GM21723 (cell line): ENCODE measurements at regions not wholly inside any gene's neighbourhood (a gene's known extent, or its start where the extent isn't known, plus 50 kb on each side); places are given as distances from the start of the nearest gene placed in this dataset.

ENCODE experiments used
- ATAC-seq: cut with Tn5 transposase; IDR thresholded peaks from one replicate; pipeline ENCODE4 v1.9.1; 2021; ENCODE audit warnings: mild to moderate bottlenecking, moderate library complexity; ENCODE audit not compliant: unreplicated experiment

DNA sequence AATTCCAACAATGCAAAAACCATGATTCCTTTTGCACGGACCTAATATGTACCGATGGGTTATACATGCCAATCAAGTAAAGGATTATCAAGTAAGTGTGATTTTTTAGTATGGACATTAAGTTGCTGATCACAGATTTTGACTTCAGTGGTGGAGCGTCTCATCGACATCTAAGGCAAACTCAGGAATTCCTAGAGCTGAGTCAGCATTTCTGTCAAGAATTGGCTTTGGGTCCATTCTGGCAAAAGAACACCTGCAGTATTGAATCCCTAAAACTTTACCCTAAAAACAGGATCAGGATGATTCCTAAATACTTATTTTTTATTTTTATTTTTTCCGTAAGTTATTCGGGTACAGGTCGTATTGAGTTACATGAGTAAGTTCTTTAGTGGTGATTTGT lies 83.6 kb downstream of the HPGD start:
- no peak for ATAC-seq

GRCh38 chr4:174437749-174438148 lies 84.5 kb downstream of the HPGD start:
- ATAC-seq = no peak

GRCh38 chr4:174437324-174437723 lies 85.0 kb downstream of the HPGD start:
- no peak for ATAC-seq

DNA sequence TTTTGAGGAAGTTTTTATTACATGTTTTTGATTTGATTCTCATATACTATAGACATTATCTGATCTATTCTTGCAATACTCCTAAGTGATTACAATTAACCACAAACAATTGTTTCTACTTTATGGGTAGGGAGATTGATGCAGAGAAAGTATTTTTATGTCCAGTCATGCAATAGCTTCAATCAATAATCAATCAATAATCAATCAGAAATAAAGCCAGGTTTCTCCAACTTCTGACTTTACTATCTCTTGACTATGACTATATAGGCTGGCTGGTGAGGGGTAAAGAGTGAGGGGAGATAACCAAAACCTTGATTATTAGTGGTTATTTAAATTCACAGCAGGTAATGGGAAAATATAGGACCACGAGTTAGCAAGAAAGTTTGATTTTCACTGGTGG lies 85.9 kb downstream of the HPGD start:
- no peak for ATAC-seq

- no peak for ATAC-seq
Measured at GRCh38 chr4:174435974-174436373, 86.3 kb downstream of the HPGD start.

GRCh38 chr4:174434455-174434854 lies 87.8 kb downstream of the HPGD start:
- no peak for ATAC-seq

DNA sequence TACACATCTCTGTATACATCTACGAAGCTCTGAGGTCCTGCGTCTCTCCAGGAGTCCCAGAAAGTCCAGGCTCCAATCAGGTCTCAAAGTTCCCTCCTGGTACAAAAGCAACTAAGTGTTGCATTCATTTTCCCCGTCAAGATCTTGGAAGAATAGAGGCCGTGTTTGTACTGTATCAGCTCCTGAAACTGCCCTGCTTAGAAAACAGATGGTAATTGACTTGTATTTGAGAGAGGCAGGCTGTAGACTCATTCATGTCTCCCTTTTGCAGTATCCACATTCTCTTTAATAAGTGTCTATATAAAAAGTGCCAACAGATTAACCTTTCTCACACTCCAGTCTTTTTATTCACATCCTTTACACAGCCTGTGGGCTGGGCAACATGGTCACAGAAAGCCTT lies 91.7 kb downstream of the HPGD start:
- ATAC-seq = no peak

- no peak for ATAC-seq
Measured at GRCh38 chr4:174429701-174430410, 92.4 kb downstream of the HPGD start.

DNA sequence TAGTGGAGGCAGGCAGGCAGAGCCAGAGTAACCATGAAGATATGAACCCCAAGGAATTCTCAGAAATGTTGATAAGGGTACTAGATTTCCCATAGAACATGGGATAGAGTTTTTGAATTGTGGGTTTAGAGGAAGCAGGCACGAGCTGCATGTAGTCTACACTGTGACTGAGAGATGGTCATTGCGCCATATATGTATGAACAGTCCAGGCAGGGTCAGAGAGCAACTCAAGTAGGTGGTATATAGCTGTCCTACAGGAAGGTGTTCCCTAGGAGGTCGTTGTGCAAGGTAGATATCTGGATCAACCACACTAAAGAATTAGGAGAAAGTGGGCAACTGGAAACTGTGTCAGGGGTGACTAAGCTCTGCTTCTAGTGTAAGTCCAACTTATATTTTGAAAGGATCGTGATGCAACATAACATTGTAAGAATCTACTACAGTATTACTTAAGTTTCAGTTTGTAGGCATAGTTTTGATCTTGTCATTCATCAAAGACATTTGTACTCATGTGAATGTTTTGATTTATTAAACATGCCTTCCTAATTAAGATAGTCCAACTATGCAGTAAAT lies 94.6 kb downstream of the HPGD start:
- ATAC-seq = no peak

- ATAC-seq = no peak
Measured at GRCh38 chr4:174425669-174426068, 96.6 kb downstream of the HPGD start.

GRCh38 chr4:174423257-174423944 lies 98.9 kb downstream of the HPGD start:
- peak; percentile 64 for ATAC-seq

DNA sequence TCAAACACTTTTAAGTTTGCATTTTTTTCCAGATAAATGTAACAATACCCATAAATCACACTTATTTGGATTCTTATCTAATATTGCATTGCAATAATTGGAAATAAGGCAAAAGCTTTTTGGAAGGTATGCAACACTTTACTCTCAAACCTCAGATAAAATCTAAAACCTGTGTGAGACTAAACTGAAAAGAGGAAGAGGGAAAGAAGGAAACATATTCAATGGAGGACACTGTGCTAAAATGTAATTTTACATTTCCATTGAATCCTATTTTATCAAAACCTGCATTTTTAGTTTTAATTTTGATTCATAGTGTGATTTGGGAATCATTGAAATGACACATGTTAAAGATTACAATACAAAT lies 99.4 kb downstream of the HPGD start:
- no peak for ATAC-seq

GRCh38 chr4:174420316-174420715 lies 102.0 kb downstream of the HPGD start:
- no peak for ATAC-seq

DNA sequence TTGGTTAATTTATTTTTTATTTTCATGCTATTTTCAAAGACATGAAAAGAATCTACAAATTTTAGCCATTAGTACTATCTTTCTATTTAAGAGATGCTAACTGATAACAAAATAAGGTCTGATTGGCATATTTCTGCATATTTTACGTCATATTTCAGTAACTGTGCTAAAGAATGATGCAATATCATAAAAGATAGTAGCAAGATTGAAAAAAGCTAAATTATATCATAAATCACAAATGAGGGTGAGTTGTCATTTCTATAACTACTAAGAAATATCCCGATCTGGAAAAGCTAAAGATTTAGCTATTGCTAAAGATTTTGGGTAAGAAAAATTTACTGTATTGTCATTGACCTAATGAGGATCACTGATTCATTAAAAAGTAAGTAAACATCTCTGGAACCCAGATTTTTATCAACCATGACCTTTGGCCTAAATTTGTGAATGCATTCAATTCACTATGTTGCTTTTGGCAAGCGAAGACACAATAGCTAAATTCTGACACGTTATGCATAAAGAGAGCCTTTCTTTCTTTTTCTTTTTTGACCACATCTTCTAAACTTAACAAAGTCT lies 103.6 kb downstream of the HPGD start:
- no peak for ATAC-seq

DNA sequence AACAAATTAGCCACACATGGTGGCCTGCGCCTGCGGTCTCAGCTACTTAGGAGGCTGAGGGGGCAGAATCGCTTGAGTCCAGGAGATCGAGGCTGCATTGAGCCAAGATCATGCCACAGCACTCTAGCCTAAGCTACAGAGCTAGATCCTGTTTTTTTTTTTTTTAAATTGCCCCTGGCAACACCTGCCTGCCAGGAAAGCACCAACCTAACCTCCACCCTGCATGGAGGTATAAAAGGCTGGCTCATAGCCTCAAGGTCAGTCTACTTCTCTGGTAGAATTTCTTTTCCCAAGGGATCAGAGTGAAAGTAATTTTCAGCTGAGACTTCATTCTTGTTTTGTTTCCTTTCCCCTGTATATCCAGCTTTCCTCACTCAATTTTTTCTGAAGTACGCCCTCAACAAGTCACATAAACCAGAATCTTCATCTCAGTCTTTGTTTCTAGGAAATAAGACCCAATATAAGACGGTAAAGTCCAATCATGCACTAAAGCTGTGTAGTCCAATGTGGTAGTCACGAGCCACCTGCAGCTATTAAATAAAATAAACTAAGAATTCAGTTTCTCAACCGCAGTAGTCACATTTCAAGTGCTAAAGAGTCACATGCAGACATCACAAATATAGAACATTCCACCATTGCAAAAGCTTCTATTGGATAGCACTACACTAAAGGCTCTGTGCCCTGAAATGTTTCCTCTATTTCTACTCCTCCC lies 113.3 kb downstream of the HPGD start:
- ATAC-seq = no peak

GRCh38 chr4:174406383-174406782 lies 115.9 kb downstream of the HPGD start:
- no peak for ATAC-seq

- ATAC-seq = no peak
Measured at GRCh38 chr4:174405923-174406322, 116.4 kb downstream of the HPGD start.

GRCh38 chr4:174404677-174405076 lies 117.6 kb downstream of the HPGD start:
- no peak for ATAC-seq

DNA sequence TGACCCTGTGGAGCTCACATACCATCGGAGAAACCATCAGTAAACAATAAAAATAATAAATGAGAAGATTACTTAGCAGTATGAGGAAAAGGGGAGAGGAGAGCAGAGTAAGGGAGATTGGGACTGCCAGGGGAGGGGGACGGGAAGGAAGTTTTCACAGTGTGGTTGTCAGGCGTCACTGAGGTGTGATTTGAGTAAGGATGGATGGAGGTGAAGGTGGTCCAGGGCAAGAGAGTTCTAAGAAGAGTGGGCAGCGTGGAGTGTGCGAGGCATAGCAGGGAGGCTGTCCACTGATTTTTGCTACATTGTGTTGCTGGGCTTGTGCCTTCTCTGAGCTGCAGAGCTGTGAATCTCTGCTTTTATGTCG lies 119.1 kb downstream of the HPGD start:
- ATAC-seq = no peak

DNA sequence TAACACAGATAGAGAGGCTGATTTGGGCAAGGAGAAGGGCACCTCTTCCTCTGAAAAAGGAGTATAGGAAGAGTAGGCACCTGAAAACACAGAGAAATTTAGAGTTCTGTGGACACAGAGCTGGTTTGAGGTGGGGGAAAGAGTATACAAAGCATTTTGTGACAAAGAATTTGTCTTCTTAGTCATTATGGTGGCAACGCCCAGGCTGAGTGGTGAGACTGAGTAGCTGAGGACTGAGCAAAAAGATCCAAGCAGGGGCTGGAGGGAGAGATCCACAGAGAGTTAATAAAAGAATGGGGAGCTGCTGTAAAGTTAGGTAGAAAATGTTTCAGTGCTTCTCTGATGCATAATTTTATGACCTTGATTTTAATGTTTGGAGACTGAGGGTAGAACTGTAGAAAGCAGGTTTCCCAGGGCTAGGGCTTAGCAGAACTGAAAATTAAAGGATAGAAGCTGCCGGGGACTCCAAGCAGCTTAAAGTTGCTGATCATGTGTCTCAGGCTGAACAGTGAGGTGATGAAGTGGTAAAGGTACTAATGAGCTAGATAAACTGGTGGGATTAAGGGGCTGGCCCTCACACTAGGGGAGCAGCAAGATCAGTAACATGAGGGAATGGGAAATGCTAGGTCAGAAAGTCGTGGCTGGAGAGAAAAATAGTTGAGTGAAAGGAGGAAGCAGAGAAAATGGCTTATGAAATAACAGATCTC lies 118.9 kb downstream of the CEP44 start:
- no peak for ATAC-seq
